Common myeloid progenitor, CD34-positive (primary cell): ENCODE measurements at regions not wholly inside any gene's neighbourhood (a gene's known extent, or its start where the extent isn't known, plus 50 kb on each side); places are given as distances from the start of the nearest gene placed in this dataset.
A peak's percentile ranks its signal among the peaks of the same experiment; 100 is the strongest.

ENCODE experiments used
- CTCF ChIA-PET: fragments of 350-600 bp; sonication (Branson Sonifier 250); formaldehyde crosslinking; loops from one replicate; lab custom pipeline; 2021; ENCODE audit warnings: antibody characterized with exemption; lab: Charles Lee
- POLR2A ChIA-PET: fragments of 350-600 bp; sonication (Branson Sonifier 250); formaldehyde crosslinking; loops from one replicate; lab custom pipeline; 2021; ENCODE audit warnings: antibody characterized with exemption; lab: Charles Lee
- DNase-seq, 3 donors: peaks; one replicate each; pipeline versions ENCODE4 v3.0.0 to v3.0.0-alpha.2; 2013
- H3K27ac ChIP-seq, 2 experiments: 1 replicate in 1 of 2; 2 replicates in 1 of 2; pipeline ENCODE4 v1.7.0; 2013; ENCODE audit warnings: inconsistent platforms in 2 of 2, low read length in 2 of 2, mild to moderate bottlenecking in 2 of 2, low read depth in 1 of 2, moderate library complexity in 1 of 2; ENCODE audit not compliant: severe bottlenecking in 2 of 2, insufficient read depth in 1 of 2, poor library complexity in 1 of 2
- H3K27me3 ChIP-seq, 5 experiments: replicated peaks in 2 of 5; 1 replicate in 3 of 5; 2 replicates in 2 of 5; pipeline versions ENCODE4 v1.6.1 to v1.7.0; 2013; ENCODE audit warnings: low read length in 4 of 5, mild to moderate bottlenecking in 2 of 5, moderate library complexity in 2 of 5, inconsistent platforms in 1 of 5; ENCODE audit not compliant: insufficient read depth in 5 of 5, control insufficient read depth in 4 of 5
- H3K36me3 ChIP-seq, 4 experiments: 1 replicate in 2 of 4; 2 replicates in 2 of 4; pipeline versions ENCODE4 v1.6.1 to v1.7.0; 2013; ENCODE audit warnings: low read length in 3 of 4, control low read depth in 1 of 4, mild to moderate bottlenecking in 1 of 4; ENCODE audit not compliant: control insufficient read depth in 4 of 4, insufficient read depth in 4 of 4
- H3K4me1 ChIP-seq, 4 experiments: 1 replicate in 3 of 4; 2 replicates in 1 of 4; pipeline versions ENCODE4 v1.6.1 to v1.7.1; 2013; ENCODE audit warnings: low read length in 3 of 4, mild to moderate bottlenecking in 3 of 4, control low read depth in 1 of 4, inconsistent platforms in 1 of 4, moderate library complexity in 1 of 4; ENCODE audit not compliant: control insufficient read depth in 4 of 4, insufficient read depth in 4 of 4; ENCODE audit errors: control extremely low read depth in 1 of 4
- H3K4me3 ChIP-seq, 7 experiments: 1 replicate in 4 of 7; 2 replicates in 3 of 7; pipeline versions ENCODE4 v1.5.1 to v1.7.0; 2013; ENCODE audit warnings: mild to moderate bottlenecking in 7 of 7, low read length in 6 of 7, moderate library complexity in 6 of 7, inconsistent platforms in 2 of 7, low read depth in 2 of 7, control low read depth in 1 of 7; ENCODE audit not compliant: insufficient read depth in 4 of 7, control insufficient read depth in 1 of 7; ENCODE audit errors: extremely low read depth in 1 of 7
- H3K9me3 ChIP-seq, 5 experiments: 1 replicate in 4 of 5; 2 replicates in 1 of 5; pipeline versions ENCODE4 v1.6.1 to v1.7.1; 2013; ENCODE audit warnings: low read length in 4 of 5, mild to moderate bottlenecking in 2 of 5, inconsistent platforms in 1 of 5, low read depth in 1 of 5, moderate library complexity in 1 of 5; ENCODE audit not compliant: control insufficient read depth in 4 of 5, insufficient read depth in 2 of 5; ENCODE audit errors: control extremely low read depth in 1 of 5
- WGBS: methylation state at CpG from one replicate; pipeline ENCODE4 v1.1.5; 2013; ENCODE audit not compliant: insufficient coverage; 5-methylcytosine and 5-hydroxymethylcytosine counted together

- no peaks in the 10 kb centered on the region for H3K9me3 ChIP-seq
- no peaks in the 10 kb centered on the region for H3K27me3 ChIP-seq
- CTCF ChIA-PET: no interaction called here
- POLR2A ChIA-PET: no interaction called here
- no peaks in the 10 kb centered on the region for H3K36me3 ChIP-seq
- H3K4me1 ChIP-seq: no peaks in the 10 kb centered on the region
- WGBS: 97% methylated on average over 6 of the region's 7 CpGs
- DNase-seq: no peak
- no peak overlapping the region for H3K27ac ChIP-seq
- no peak overlapping the region for H3K4me3 ChIP-seq
Observed at GRCh38 chr4:96685691-96686090, 845.8 kb downstream of the PDHA2 start.

- no peak overlapping the region for H3K27ac ChIP-seq
- H3K36me3 ChIP-seq: no peaks in the 10 kb centered on the region
- ChIA-PET POLR2A (interaction anchor here (0.5 kb wide), 1 partner anchor 75 kb away, joined by 3 read pairs; no protein-coding TSS in a partner anchor), CTCF (no interaction called here)
- H3K4me3 ChIP-seq: no peak overlapping the region
- 100% methylated on average over 2 of the region's 5 CpGs for WGBS
- H3K4me1 ChIP-seq: no peaks in the 10 kb centered on the region
- H3K9me3 ChIP-seq: peaks cover 0 to 3% (median 0%) of the 10 kb centered on the region in 5 experiments
- H3K27me3 ChIP-seq: no peaks in the 10 kb centered on the region
- DNase-seq: no peak
Observed at GRCh38 chr4:96691521-96691920, 851.6 kb downstream of the PDHA2 start.

- ChIA-PET POLR2A (no interaction called here), CTCF (no interaction called here)
- Histone ChIP-seq H3K4me3 (no peak overlapping the region), H3K36me3 (no peaks in the 10 kb centered on the region), H3K27me3 (no peaks in the 10 kb centered on the region), H3K4me1 (no peaks in the 10 kb centered on the region), H3K27ac (no peak overlapping the region), H3K9me3 (no peaks in the 10 kb centered on the region)
- DNase-seq: no peak
- 88% methylated on average over 1 of the region's 2 CpGs for WGBS
Observed at GRCh38 chr4:96698831-96699230, 858.9 kb downstream of the PDHA2 start.

GRCh38 chr4:96703265-96703664, 863.4 kb downstream of the PDHA2 start:
- Histone ChIP-seq H3K27ac (no peak overlapping the region), H3K4me3 (no peak overlapping the region), H3K36me3 (no peaks in the 10 kb centered on the region), H3K4me1 (no peaks in the 10 kb centered on the region), H3K27me3 (no peaks in the 10 kb centered on the region), H3K9me3 (no peaks in the 10 kb centered on the region)
- CTCF ChIA-PET: no interaction called here
- 92% methylated on average over 2 of the region's 2 CpGs for WGBS
- POLR2A ChIA-PET: no interaction called here
- no peak for DNase-seq

GRCh38 chr4:96708766-96709165, 868.9 kb downstream of the PDHA2 start:
- H3K27me3 ChIP-seq: no peaks in the 10 kb centered on the region
- no peak overlapping the region for H3K4me3 ChIP-seq
- H3K9me3 ChIP-seq: no peaks in the 10 kb centered on the region
- H3K4me1 ChIP-seq: peaks cover 0 to 4% (median 1%) of the 10 kb centered on the region in 4 experiments
- H3K36me3 ChIP-seq: no peaks in the 10 kb centered on the region
- ChIA-PET CTCF (no interaction called here), POLR2A (no interaction called here)
- DNase-seq: peak; percentile 12 to 82 (median 30)
- no CpG with 5 or more reads among the region's 1 CpG for WGBS
- H3K27ac ChIP-seq: no peak overlapping the region

GRCh38 chr4:96713271-96713850, 873.5 kb downstream of the PDHA2 start:
- H3K4me1 ChIP-seq: peaks cover 0 to 4% (median 1%) of the 10 kb centered on the region in 4 experiments
- no peak overlapping the region for H3K27ac ChIP-seq
- no CpG with 5 or more reads among the region's 7 CpGs for WGBS
- no peak for DNase-seq
- CTCF ChIA-PET: no interaction called here
- POLR2A ChIA-PET: no interaction called here
- H3K27me3 ChIP-seq: no peaks in the 10 kb centered on the region
- no peaks in the 10 kb centered on the region for H3K9me3 ChIP-seq
- H3K36me3 ChIP-seq: no peaks in the 10 kb centered on the region
- H3K4me3 ChIP-seq: no peak overlapping the region

GRCh38 chr4:96729641-96730040, 889.7 kb downstream of the PDHA2 start:
- Histone ChIP-seq H3K27ac (no peak overlapping the region), H3K4me3 (no peak overlapping the region), H3K9me3 (peaks cover 0 to 7% (median 2%) of the 10 kb centered on the region in 5 experiments), H3K4me1 (no peaks in the 10 kb centered on the region), H3K27me3 (no peaks in the 10 kb centered on the region), H3K36me3 (no peaks in the 10 kb centered on the region)
- DNase-seq: no peak
- ChIA-PET POLR2A (no interaction called here), CTCF (no interaction called here)
